ENCODE measurements at regions not wholly inside any gene's neighbourhood (a gene's known extent, or its start where the extent isn't known, plus 50 kb on each side); places are given as distances from the start of the nearest gene placed in this dataset.

DNA sequence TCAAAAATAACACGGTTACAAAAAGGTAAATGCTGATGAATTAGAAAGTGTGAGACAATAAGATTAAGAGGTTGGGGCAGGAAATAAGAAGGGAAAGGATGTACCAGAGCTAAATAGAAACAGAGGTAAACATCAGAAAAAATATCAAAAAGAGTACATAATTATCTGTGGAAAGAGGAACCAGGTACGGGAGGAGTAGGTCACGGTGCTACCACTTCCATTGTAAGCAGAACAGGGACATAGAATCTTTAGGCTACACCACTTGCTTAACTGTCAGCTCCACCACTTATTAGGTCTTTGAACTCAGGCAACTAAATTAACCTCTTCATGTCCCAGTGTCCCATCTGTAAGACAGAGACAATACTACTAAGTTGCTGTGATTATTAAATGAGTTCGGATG, 350.3 kb downstream of the LRATD1 start:
- no peak overlapping the region for H3K4me3 ChIP-seq (ENCODE audit: insufficient read depth in 1 of 2, low read depth in 1 of 2, low read length in 2 of 2)
- H3K14ac ChIP-seq (ENCODE audit: low read length in 2 of 2), result no peak overlapping the region
- H3K36me3 ChIP-seq (ENCODE audit: control insufficient read depth in 1 of 2, insufficient read depth in 2 of 2, low read depth in 1 of 2, low read length in 2 of 2), result no peaks in the 10 kb centered on the region
- no peak overlapping the region for H3K9ac ChIP-seq (ENCODE audit: low read length)
- H4K8ac ChIP-seq (ENCODE audit: low read length), result no peak overlapping the region
- no peak for DNase-seq
- no peak overlapping the region for H3K4me2 ChIP-seq (ENCODE audit: low read length, poor library complexity, severe bottlenecking)
- no peak overlapping the region for H2AK5ac ChIP-seq (ENCODE audit: low read length, severe bottlenecking)
- H2BK12ac ChIP-seq (ENCODE audit: low read length in 2 of 2), result no peak overlapping the region
- no peak overlapping the region for H3K27ac ChIP-seq (ENCODE audit: low read length, poor library complexity, severe bottlenecking)
- no peak overlapping the region for H3K23ac ChIP-seq (ENCODE audit: low read length in 2 of 2)
- no peak overlapping the region for H2BK15ac ChIP-seq (ENCODE audit: low read depth, poor library complexity, severe bottlenecking)
- 85% methylated on average over 3 of the region's 4 CpGs for WGBS
- no peak overlapping the region for H2BK5ac ChIP-seq (ENCODE audit: low read depth, low read length, poor library complexity, severe bottlenecking)
- no peak overlapping the region for H3K18ac ChIP-seq (ENCODE audit: low read depth in 1 of 2, low read length in 2 of 2)
- H3K4ac ChIP-seq (ENCODE audit: low read depth in 1 of 2, low read length in 2 of 2), result no peak overlapping the region
- no peak overlapping the region for H2AFZ ChIP-seq (ENCODE audit: low read depth, low read length)
- no peak overlapping the region for H2BK120ac ChIP-seq (ENCODE audit: low read depth, low read length)
- H3K27me3 ChIP-seq (ENCODE audit: control insufficient read depth in 1 of 2, insufficient read depth in 1 of 2, low read length in 2 of 2), result no peaks in the 10 kb centered on the region
- H4K91ac ChIP-seq (ENCODE audit: low read length), result no peak overlapping the region
- no peaks in the 10 kb centered on the region for H3K79me1 ChIP-seq (replicated peaks; ENCODE audit: low read length, poor library complexity, severe bottlenecking)
- no peaks in the 10 kb centered on the region for H3K4me1 ChIP-seq (ENCODE audit: control insufficient read depth, insufficient read depth, low read depth, low read length)
- H3K9me3 ChIP-seq (ENCODE audit: control insufficient read depth, low read length), result no peaks in the 10 kb centered on the region

DNA sequence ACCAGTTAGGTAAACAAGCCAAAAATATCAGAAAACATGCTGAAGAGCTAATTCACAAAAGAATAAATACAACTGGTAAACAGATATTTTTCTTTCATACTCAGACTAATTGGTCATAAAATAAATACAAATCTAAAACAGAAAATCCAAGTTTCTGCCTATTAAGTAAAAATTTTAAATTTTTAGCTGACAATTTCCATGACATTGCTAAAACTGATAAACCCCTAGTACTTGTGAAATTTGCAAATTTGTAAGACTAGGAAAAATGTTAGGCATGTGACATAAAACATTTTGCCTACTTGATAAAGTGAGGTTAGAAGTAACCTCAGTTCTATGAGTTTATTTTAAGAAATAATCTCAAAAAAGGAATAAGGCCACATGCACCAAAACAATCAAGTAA, 356.1 kb downstream of the LRATD1 start:
- H3K36me3 ChIP-seq (ENCODE audit: control insufficient read depth in 1 of 2, insufficient read depth in 2 of 2, low read depth in 1 of 2, low read length in 2 of 2), result no peaks in the 10 kb centered on the region
- H3K9ac ChIP-seq (ENCODE audit: low read length), result no peak overlapping the region
- no peak overlapping the region for H2BK12ac ChIP-seq (ENCODE audit: low read length in 2 of 2)
- no peak overlapping the region for H3K4me3 ChIP-seq (ENCODE audit: insufficient read depth in 1 of 2, low read depth in 1 of 2, low read length in 2 of 2)
- H2AK5ac ChIP-seq (ENCODE audit: low read length, severe bottlenecking), result no peak overlapping the region
- no peak overlapping the region for H3K4me2 ChIP-seq (ENCODE audit: low read length, poor library complexity, severe bottlenecking)
- H2AFZ ChIP-seq (ENCODE audit: low read depth, low read length), result no peak overlapping the region
- H3K9me3 ChIP-seq (ENCODE audit: control insufficient read depth, low read length), result no peaks in the 10 kb centered on the region
- H3K27me3 ChIP-seq (ENCODE audit: control insufficient read depth in 1 of 2, insufficient read depth in 1 of 2, low read length in 2 of 2), result no peaks in the 10 kb centered on the region
- H3K14ac ChIP-seq (ENCODE audit: low read length in 2 of 2), result no peak overlapping the region
- H3K79me1 ChIP-seq (replicated peaks; ENCODE audit: low read length, poor library complexity, severe bottlenecking), result no peaks in the 10 kb centered on the region
- H3K4ac ChIP-seq (ENCODE audit: low read depth in 1 of 2, low read length in 2 of 2), result no peak overlapping the region
- H3K23ac ChIP-seq (ENCODE audit: low read length in 2 of 2), result no peak overlapping the region
- no peak overlapping the region for H4K91ac ChIP-seq (ENCODE audit: low read length)
- H3K18ac ChIP-seq (ENCODE audit: low read depth in 1 of 2, low read length in 2 of 2), result no peak overlapping the region
- H3K27ac ChIP-seq (ENCODE audit: low read length, poor library complexity, severe bottlenecking), result no peak overlapping the region
- no peak overlapping the region for H4K8ac ChIP-seq (ENCODE audit: low read length)
- H2BK5ac ChIP-seq (ENCODE audit: low read depth, low read length, poor library complexity, severe bottlenecking), result no peak overlapping the region
- no peak overlapping the region for H2BK120ac ChIP-seq (ENCODE audit: low read depth, low read length)
- no peaks in the 10 kb centered on the region for H3K4me1 ChIP-seq (ENCODE audit: control insufficient read depth, insufficient read depth, low read depth, low read length)
- no peak for DNase-seq
- H2BK15ac ChIP-seq (ENCODE audit: low read depth, poor library complexity, severe bottlenecking), result no peak overlapping the region

DNA sequence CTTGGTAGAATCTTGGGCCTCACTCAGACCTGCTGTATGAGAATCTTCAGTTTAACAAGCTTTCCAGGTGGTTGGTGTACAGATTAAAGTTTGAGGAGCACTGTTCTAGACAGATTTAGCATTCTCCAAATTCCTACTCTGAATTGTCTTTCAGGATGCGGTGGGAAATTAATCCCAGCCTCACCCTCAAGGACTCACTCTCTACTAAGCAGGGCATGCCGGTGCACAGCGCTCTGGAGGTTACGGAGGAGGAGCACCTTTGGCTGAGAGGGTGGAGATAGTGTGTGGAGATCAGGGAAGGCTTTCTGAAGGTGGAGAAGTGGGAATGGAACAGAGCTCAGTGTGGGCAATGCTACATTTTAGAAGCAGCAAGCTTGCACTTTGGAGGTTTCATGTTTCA, 359.2 kb downstream of the LRATD1 start:
- no peak overlapping the region for H2AFZ ChIP-seq (ENCODE audit: low read depth, low read length)
- no peak overlapping the region for H3K4me2 ChIP-seq (ENCODE audit: low read length, poor library complexity, severe bottlenecking)
- H3K9ac ChIP-seq (ENCODE audit: low read length), result no peak overlapping the region
- no peak overlapping the region for H3K23ac ChIP-seq (ENCODE audit: low read length in 2 of 2)
- no peak overlapping the region for H4K91ac ChIP-seq (ENCODE audit: low read length)
- no peaks in the 10 kb centered on the region for H3K79me1 ChIP-seq (replicated peaks; ENCODE audit: low read length, poor library complexity, severe bottlenecking)
- no peaks in the 10 kb centered on the region for H3K27me3 ChIP-seq (ENCODE audit: control insufficient read depth in 1 of 2, insufficient read depth in 1 of 2, low read length in 2 of 2)
- H3K18ac ChIP-seq (ENCODE audit: low read depth in 1 of 2, low read length in 2 of 2), result no peak overlapping the region
- no peak overlapping the region for H4K8ac ChIP-seq (ENCODE audit: low read length)
- H3K27ac ChIP-seq (ENCODE audit: low read length, poor library complexity, severe bottlenecking), result no peak overlapping the region
- no peak overlapping the region for H2BK15ac ChIP-seq (ENCODE audit: low read depth, poor library complexity, severe bottlenecking)
- H3K4ac ChIP-seq (ENCODE audit: low read depth in 1 of 2, low read length in 2 of 2), result no peak overlapping the region
- WGBS, result 81% methylated on average over 3 of the region's 4 CpGs
- H2AK5ac ChIP-seq (ENCODE audit: low read length, severe bottlenecking), result no peak overlapping the region
- H3K36me3 ChIP-seq (ENCODE audit: control insufficient read depth in 1 of 2, insufficient read depth in 2 of 2, low read depth in 1 of 2, low read length in 2 of 2), result no peaks in the 10 kb centered on the region
- H3K4me1 ChIP-seq (ENCODE audit: control insufficient read depth, insufficient read depth, low read depth, low read length), result no peaks in the 10 kb centered on the region
- no peak overlapping the region for H2BK120ac ChIP-seq (ENCODE audit: low read depth, low read length)
- H2BK5ac ChIP-seq (ENCODE audit: low read depth, low read length, poor library complexity, severe bottlenecking), result no peak overlapping the region
- no peak overlapping the region for H2BK12ac ChIP-seq (ENCODE audit: low read length in 2 of 2)
- DNase-seq, result no peak
- H3K14ac ChIP-seq (ENCODE audit: low read length in 2 of 2), result no peak overlapping the region
- no peaks in the 10 kb centered on the region for H3K9me3 ChIP-seq (ENCODE audit: control insufficient read depth, low read length)
- no peak overlapping the region for H3K4me3 ChIP-seq (ENCODE audit: insufficient read depth in 1 of 2, low read depth in 1 of 2, low read length in 2 of 2)

DNA sequence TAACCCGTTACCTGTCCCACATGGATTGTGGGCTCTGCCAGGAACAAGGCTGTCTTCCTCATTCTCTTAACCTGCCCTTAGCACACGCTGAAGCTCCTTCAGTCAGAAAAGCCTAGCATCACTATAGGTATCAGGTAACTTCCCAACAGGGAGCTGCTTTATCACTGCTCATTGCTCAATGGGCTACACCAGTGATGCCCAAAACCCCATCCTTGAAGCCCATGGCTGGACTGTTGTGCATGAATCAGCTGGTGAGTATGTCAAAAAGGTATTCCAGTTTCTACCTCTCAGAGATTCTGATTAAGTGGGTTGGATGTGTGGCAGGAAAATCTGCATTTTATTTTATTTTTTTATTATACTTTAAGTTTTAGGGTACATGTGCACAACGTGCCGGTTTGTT, 362.2 kb downstream of the LRATD1 start:
- no peak for DNase-seq
- no peak overlapping the region for H3K4me3 ChIP-seq (ENCODE audit: insufficient read depth in 1 of 2, low read depth in 1 of 2, low read length in 2 of 2)
- H2BK15ac ChIP-seq (ENCODE audit: low read depth, poor library complexity, severe bottlenecking), result no peak overlapping the region
- WGBS, result 81% methylated on average over 4 of the region's 4 CpGs
- H3K79me1 ChIP-seq (replicated peaks; ENCODE audit: low read length, poor library complexity, severe bottlenecking), result no peaks in the 10 kb centered on the region
- H3K36me3 ChIP-seq (ENCODE audit: control insufficient read depth in 1 of 2, insufficient read depth in 2 of 2, low read depth in 1 of 2, low read length in 2 of 2), result no peaks in the 10 kb centered on the region
- no peak overlapping the region for H3K9ac ChIP-seq (ENCODE audit: low read length)
- no peak overlapping the region for H3K27ac ChIP-seq (ENCODE audit: low read length, poor library complexity, severe bottlenecking)
- no peak overlapping the region for H3K4ac ChIP-seq (ENCODE audit: low read depth in 1 of 2, low read length in 2 of 2)
- H3K14ac ChIP-seq (ENCODE audit: low read length in 2 of 2), result no peak overlapping the region
- no peaks in the 10 kb centered on the region for H3K4me1 ChIP-seq (ENCODE audit: control insufficient read depth, insufficient read depth, low read depth, low read length)
- no peak overlapping the region for H3K18ac ChIP-seq (ENCODE audit: low read depth in 1 of 2, low read length in 2 of 2)
- H2AK5ac ChIP-seq (ENCODE audit: low read length, severe bottlenecking), result no peak overlapping the region
- no peak overlapping the region for H3K23ac ChIP-seq (ENCODE audit: low read length in 2 of 2)
- H2AFZ ChIP-seq (ENCODE audit: low read depth, low read length), result no peak overlapping the region
- no peak overlapping the region for H4K8ac ChIP-seq (ENCODE audit: low read length)
- no peak overlapping the region for H2BK5ac ChIP-seq (ENCODE audit: low read depth, low read length, poor library complexity, severe bottlenecking)
- no peaks in the 10 kb centered on the region for H3K9me3 ChIP-seq (ENCODE audit: control insufficient read depth, low read length)
- no peak overlapping the region for H4K91ac ChIP-seq (ENCODE audit: low read length)
- H3K27me3 ChIP-seq (ENCODE audit: control insufficient read depth in 1 of 2, insufficient read depth in 1 of 2, low read length in 2 of 2), result no peaks in the 10 kb centered on the region
- no peak overlapping the region for H2BK12ac ChIP-seq (ENCODE audit: low read length in 2 of 2)
- no peak overlapping the region for H3K4me2 ChIP-seq (ENCODE audit: low read length, poor library complexity, severe bottlenecking)
- no peak overlapping the region for H2BK120ac ChIP-seq (ENCODE audit: low read depth, low read length)

Measured in mesenchymal stem cell (in vitro differentiated cells and primary cell).